ENCODE measurements at regions not wholly inside any gene's neighbourhood (a gene's known extent, or its start where the extent isn't known, plus 50 kb on each side); places are given as distances from the start of the nearest gene placed in this dataset.
A peak's percentile ranks its signal among the peaks of the same experiment; 100 is the strongest.
"Not testable (repeated sequence)": the region's sequence is repeated elsewhere in the genome, so short reads cannot be mapped to it uniquely, and the experiment has no call there.

DNA sequence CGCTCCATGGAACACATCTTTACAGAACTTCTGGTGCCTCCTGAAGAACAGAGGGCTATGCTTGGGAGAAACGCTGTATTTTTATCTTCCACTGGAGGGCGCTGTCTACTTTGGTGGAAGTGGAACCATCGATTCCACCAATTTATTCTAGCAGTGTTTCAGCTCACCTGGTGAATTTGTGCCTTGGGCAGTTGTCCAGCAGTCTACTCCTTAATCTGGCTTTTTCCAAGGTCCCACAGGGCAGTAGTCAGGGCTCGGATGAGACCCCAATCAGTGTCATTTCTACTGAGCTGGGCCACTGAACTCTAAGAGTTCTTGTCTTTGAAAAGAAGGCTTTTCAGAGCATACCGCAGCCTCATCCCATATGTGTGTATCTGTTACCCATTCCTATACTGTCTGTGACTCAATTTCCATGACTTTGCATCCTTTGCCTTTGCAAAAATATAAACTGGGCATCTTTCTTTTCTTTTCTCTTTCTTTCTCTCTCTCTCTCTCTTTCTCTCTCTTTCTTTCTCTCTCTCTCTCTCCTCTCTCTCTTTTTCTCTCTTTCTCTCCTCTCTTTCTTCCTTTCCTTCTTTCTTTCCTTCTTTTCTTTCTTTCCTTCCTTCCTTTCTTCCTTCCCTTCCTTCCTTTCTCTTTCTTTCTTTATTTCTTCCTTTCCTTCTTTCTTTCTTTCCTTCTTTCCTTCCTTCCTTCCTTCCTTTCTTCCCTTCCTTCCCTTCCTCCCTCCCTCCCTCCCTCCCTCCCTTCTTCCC lies 138.4 kb upstream of the ZNF618 start:
- peak; percentile 37 for DNase-seq (ENCODE audit: low spot score)
- in situ Hi-C loops (cut with HindIII; ENCODE audit: low sequenced_read_pairs) = no loop called here

DNA sequence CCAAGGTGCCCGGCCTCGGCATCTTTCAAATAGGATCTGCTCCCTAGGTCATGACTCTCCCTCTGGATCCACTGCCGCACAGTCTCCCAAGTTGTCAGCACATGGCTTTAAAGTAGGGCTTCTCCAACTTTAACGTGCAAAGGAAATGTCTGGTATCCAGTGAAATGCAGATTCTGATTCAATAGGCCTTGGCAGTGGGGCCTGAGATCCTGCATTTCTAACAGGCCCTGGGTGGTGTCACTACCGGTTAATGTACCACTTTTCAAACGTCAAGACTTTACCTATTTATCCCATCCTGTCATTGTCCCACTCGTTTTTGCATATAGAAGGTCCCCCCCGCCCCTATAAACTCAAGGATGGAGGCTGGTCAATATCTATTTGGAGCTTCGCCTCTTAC lies 137.6 kb upstream of the ZNF618 start:
- DNase-seq (ENCODE audit: low spot score) = no peak
- in situ Hi-C loops (cut with HindIII; ENCODE audit: low sequenced_read_pairs) = no loop called here

DNA sequence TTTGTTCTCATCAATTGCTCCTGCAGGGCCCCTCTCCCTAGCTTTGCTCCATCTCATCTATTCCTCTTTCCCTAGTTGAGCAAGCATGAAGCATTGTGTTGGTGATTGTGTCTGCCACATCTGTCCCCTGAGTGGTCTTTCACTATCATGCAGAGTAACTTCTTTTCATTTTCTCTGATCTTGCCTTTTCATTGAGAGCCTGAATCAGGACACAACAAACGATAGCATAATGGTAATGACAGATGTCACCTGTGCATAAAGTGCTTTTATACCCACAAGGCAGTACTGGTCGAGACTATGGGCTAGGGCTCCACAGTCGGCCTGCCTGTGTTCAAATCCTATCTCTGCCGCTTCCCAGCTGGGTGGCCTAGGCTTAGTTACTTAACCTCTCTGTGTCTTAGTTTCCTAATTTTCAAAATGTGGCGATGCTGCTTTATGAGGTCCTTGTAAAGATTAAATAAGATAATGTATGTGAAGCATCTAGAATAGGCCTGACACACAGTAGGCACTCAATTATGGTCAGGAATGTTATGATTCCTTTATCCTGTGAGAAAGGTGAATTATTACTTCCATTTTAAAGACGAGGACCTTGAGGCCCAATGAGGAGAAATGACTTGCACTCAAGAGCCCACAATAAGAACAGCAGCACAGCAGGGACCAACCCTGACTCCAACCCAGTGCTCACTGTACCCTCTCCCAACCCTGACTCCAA lies 137.1 kb upstream of the ZNF618 start:
- in situ Hi-C loops (cut with HindIII; ENCODE audit: low sequenced_read_pairs) = no loop called here

DNA sequence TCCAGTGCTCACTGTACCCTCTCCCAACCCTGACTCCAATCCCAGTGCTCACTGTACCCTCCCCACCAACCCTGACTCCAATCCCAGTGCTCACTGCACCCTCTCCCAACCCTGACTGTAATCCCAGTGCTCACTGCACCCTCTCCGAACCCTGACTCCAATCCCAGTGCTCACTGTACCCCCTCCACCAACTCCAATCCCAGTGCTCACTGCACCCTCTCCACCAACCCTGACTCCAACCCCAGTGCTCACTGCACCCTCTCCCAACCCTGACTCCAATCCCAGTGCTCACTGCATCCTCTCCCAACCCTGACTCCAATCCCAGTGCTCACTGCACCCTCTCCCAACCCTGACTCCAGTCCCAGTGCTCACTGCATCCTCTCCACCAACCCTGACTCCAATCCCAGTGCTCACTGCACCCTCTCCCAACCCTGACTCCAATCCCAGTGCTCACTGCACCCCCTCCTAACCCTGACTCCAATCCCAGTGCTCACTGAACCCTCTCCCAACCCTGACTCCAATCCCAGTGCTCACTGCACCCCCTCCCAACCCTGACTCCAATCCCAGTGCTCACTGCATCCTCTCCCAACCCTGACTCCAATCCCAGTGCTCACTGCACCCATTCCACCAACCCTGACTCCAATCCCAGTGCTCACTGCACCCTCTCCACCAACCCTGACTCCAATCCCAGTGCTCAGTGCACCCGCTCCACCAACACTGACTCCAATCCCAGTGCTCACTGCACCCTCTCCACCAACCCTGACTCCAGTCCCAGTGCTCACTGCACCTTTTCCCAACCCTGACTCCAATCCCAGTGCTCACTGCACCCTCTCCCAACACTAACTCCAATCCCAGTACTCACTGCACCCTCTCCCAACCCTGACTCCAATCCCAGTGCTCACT lies 136.3 kb upstream of the ZNF618 start:
- in situ Hi-C loops (cut with HindIII; ENCODE audit: low sequenced_read_pairs); DNase-seq (ENCODE audit: low spot score): not testable (repeated sequence)

More for the DNA sequence above, 137.1 kb upstream of the ZNF618 start:
- DNase-seq (ENCODE audit: low spot score) = peak; percentile 0

DNA sequence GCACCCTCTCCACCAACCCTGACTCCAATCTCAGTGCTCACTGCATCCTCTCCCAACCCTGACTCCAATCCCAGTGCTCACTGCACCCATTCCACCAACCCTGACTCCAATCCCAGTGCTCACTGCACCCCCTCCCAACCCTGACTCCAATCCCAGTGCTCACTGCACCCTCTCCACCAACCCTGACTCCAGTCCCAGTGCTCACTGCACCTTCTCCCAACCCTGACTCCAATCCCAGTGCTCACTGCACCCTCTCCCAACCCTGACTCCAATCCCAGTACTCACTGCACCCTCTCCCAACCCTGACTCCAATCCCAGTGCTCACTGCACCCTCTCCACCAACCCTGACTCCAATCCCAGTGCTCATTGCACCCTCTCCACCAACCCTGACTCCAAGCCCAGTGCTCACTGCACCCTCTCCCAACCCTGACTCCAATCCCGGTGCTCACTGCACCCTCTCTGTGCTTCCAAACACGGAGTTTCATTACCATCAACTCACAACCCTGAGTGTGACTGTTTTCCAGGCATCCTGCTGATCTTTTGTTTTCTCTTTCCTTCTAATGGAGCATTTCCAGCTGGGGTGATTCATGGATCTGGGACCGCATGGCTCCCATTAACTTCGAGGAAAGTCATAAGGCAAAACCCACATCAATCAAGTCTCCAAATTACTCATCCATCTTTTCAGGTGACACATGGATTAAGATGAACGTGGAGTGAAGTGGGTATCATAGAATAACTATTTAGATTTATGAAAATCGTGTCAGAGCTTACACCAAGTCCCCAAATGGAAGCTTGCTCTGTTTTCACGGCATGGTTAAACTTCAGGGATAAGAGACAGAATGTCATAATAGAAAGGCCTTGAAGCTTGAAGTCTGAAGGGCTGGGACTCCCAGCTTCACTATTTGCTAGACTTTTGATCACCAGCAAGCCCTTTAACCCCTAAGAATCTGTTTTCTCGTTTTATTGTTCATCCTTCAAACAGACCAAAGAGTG lies 135.3 kb upstream of the ZNF618 start:
- DNase-seq (ENCODE audit: low spot score); in situ Hi-C loops (cut with HindIII; ENCODE audit: low sequenced_read_pairs): not testable (repeated sequence)

DNA sequence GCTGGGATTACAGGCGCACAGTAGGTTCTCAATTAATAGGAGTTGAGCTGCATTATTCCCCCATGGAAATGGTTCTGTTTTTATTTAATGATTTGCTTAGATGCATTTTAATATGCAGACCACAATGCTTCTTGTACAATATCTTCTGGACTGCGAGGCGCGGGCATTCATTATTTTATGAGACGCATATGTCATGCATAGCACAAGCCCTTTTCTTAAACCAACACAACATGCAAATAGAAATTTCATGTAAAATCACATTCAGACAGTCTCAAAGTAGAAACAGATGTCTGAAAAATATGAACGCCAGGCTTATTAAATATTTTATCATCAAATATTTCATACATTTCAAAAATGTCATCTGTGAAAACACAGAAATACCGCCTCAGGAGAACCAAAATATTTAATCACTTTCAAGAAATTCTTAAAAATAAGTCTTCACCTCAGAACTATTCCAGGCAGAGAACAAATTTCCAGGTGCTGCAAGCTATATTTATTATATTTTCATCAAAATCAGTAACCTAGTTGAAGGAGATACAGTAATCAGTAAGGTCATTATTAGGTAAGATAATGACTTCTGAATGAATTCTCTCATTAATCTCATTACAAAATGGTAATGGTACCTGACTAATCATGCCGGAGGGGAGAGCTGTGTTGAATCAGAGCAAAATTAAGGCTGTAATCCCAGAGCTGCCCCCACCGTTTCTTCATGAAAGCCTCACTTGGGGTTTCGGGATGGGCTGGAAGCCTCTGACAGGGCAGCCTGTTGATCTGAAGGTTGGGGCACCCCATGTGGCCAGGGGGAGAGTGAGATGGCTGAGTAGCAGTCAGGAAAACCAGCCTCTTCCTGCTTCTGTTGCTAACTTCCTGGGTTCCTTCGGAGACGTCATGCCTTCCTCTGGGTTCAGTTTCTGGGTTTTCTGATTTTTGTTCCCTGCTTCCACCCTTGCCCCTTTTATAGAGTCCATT lies 133.9 kb upstream of the ZNF618 start:
- in situ Hi-C loops (cut with HindIII; ENCODE audit: low sequenced_read_pairs) = no loop called here
- DNase-seq (ENCODE audit: low spot score) = no peak

DNA sequence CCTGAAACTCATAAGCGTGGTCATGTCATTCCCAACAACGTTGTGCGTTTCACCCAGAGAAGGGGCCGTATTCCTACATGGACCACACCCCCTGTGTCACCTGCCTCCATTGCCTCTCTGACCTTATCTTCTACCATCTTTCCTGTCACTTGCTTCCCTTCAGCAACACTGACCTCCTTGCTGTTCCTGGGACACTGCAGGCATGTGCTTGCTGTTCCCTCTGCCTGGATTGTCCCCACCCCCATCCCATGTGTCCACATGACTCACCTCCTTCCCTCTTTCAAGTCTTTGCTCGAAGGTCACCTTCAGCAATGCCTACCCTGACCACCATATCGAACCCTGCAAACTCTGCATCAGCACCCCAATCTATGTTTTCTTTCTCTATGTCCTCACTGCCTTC lies 133.2 kb upstream of the ZNF618 start:
- DNase-seq (ENCODE audit: low spot score) = no peak
- in situ Hi-C loops (cut with HindIII; ENCODE audit: low sequenced_read_pairs) = no loop called here

DNA sequence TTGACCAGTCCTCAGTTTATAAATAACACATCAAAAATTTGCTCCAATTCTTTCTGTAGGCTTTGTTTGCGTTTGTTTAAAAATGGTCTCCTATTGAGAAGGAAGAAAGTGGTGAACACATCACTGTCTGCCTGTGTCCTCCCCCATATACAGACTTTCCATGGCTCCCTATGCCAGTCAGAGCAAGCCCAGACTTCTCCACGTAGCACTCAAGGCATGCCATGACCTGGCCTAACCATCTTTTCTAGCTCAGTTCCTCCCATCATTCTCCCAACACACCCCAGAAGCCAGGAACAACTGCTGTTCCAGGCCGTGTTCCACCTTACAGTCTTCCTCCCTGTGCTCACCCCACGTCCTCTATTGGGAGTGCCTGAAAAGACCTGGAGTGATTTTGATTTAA lies 129.6 kb upstream of the ZNF618 start:
- no peak for DNase-seq (ENCODE audit: low spot score)
- in situ Hi-C loops (cut with HindIII; ENCODE audit: low sequenced_read_pairs) = no loop called here

DNA sequence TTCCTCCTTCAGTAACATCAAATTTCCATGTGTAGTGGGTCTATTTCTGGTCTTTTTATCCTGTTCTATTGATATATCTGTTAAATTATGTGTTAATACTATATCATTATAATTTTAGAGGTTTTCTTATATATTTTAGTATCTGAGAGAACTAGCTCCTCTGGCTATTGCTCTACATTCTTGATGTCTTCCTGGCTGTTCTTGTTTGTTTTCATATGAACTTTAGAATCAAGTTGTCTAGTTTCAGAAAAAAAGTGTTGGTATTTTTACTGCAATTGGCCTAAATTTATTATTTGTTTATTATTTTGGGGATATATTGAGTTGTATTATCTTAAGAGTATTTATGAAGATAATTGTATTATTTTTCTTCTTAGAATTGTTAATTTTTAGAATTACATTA lies 128.0 kb upstream of the ZNF618 start:
- in situ Hi-C loops (cut with HindIII; ENCODE audit: low sequenced_read_pairs) = no loop called here
- no peak for DNase-seq (ENCODE audit: low spot score)

DNA sequence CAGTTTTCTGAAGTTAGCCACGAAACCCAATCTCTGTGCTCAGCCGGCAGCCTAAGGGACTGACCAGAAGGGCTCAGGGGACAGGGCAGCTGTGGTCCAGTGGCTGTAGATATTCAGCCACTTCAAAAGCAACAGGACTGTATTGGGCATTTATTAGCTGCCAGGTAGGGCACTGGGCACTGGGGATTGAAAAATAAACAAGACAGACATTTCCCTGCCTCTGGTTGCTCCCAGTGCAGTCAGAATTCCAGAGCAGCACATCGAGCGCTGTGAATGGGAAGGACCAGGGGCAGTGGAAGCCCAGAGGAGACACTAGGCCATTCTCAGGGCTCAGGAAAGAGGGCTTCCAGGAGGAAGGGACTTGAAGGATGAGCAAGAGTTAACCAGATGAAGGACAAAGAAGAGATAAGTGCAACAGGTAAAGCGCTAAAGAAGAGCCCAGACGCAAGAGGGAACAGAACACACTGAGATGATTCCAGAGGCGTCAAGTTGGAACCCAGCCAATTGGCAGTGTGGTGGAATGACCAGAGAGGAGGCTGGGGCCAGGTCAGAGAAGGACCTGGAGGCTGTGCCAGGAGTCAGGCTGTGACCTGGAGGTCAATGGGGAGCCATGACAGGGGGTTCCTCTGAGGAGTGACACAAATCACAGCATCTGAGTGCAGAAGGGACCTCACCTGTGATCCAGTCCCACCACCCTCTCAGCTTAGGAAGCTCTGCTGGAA lies 122.5 kb upstream of the ZNF618 start:
- in situ Hi-C loops (cut with HindIII; ENCODE audit: low sequenced_read_pairs) = no loop called here
- DNase-seq (ENCODE audit: low spot score) = no peak

DNA sequence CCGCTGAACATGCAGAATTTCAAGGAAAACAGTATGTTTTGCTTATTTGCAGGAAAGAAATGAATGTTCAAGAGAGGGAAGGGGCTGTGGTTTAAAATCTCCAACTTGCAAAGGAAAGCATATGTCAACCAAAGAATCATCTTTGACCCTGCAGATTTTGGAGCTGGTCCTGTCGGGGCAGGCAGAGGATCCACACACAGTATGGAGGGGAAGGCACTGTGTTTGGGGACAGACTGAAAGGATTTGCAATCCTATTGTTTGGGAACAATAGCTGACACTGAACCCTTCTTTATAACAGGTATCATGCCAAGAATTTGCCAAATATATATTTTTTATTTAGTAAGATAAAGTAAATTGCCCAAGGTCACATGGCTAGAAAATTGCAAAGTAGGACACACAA lies 121.4 kb upstream of the ZNF618 start:
- in situ Hi-C loops (cut with HindIII; ENCODE audit: low sequenced_read_pairs) = no loop called here
- DNase-seq (ENCODE audit: low spot score) = no peak

DNA sequence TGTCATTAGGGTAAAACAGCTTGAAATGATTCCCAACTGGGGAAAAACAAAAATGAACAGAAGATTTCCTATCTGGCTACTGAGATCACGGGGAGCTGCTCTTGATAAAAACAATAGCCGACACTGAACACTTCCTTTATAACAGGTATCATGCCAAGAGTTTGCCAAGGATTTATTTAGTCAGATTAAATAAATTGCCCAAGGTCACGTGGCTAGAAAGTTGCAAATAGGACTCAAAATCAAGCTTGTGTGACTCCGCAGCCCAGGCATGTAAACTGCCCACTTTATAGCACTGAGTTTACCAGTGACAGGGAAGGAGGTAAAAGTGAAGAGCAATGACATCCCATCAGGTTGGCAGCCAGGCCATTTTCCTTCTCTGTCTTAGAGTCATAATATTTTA lies 120.7 kb upstream of the ZNF618 start:
- in situ Hi-C loops (cut with HindIII; ENCODE audit: low sequenced_read_pairs) = no loop called here

DNA sequence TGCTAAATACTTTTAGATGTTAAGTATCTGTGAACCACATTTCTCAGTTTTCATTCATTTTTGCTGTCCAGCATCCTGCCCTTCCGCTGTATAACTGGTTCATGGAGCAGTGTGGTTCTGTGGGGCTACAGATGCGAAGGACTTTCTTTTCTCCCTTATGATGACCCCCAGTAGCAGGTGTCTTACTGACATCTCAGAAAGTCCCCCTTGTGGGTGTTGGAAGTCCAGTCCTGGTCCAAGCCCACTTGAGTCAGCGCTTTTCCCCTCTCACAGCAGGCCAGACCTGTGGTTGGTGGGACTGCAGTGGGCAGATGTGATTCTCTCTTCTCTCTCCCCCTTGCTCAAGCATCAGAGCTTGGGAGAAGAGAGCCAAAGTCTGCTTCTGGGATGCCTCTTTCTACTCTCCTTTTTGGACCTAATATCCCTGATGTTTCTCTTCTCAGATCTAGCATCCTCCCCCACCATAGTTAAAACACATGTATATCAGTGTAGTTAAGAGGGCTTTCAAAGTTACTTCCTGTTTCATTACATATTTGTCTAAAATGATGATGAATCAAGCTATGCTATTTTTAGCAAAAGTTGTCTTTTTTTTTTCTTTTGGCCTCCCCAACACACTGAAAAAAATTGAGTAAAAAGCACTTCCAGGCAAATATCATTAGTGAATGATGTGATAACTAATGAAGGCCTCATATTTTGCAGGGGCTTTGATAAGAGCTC lies 119.5 kb upstream of the ZNF618 start:
- in situ Hi-C loops (cut with HindIII; ENCODE audit: low sequenced_read_pairs) = no loop called here
- DNase-seq (ENCODE audit: low spot score) = no peak

More for the DNA sequence above, 120.7 kb upstream of the ZNF618 start:
- DNase-seq (ENCODE audit: low spot score) = no peak

DNA sequence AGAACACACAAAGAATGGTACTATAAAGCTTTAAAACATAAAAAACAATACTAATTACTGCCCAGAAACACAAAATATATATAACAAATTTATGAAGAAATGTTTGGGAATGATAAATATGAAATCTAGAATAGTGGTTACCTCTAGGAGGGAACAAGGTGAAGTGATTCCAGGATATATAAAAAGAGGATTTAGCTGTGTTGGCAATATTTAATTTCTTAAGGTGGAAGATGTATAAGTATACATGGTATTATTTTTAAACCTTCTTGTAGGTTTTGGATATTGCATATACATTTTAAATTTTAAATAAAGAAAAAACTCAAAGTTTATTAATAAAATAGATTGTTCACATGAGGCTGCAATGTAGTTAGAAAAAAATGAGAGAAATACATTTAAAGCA lies 112.7 kb upstream of the ZNF618 start:
- no peak for DNase-seq (ENCODE audit: low spot score)
- in situ Hi-C loops (cut with HindIII; ENCODE audit: low sequenced_read_pairs) = no loop called here

DNA sequence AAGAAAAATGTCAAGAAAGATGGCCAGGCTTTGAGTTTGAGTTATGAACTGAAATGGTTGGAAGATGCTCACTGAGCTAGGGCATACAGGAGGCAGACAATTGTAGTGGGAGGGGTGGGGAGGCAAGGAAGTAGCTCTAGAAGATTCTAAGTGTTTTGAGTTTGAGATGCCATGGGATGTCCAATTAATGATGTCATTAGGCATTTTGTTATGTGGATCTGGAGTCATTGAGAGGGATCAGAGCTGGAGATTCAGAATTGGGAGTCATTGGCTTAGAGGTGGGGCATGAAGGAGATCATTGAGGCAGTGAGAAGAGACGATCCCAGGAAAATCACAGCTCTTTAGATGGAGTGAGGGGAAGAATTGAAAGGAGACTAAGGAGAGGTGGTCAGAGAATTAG lies 111.5 kb upstream of the ZNF618 start:
- DNase-seq (ENCODE audit: low spot score) = no peak
- in situ Hi-C loops (cut with HindIII; ENCODE audit: low sequenced_read_pairs) = no loop called here

DNA sequence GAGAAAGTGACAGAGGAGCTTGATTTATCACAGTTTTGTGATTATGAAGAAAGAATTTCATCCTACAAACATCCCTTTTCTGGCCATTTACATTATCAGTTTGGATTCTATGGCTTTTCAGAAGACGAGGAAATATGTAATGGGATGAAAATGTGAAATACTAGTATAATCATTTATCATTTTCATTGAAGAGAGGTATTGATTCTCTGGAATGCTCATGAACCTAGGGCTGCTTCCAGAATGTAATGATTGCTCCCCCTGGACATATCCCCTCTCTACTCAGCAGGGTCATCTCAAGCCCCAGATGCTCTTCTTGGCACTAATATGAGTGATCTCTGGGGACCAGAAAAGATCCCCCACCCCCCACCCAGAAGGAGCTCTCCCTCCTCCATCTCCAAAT lies 106.7 kb upstream of the ZNF618 start:
- in situ Hi-C loops (cut with HindIII; ENCODE audit: low sequenced_read_pairs) = no loop called here
- no peak for DNase-seq (ENCODE audit: low spot score)
